A673 (cell line): ENCODE measurements at regions not wholly inside any gene's neighbourhood (a gene's known extent, or its start where the extent isn't known, plus 50 kb on each side); places are given as distances from the start of the nearest gene placed in this dataset.

Experiments
- CTCF ChIP-seq: fragments of 300-800, 200-600 bp; sonication (generic); conservative IDR thresholded peaks from 2 replicates; pipeline ENCODE4 v1.5.1; 2017; ENCODE audit warnings: low read depth, mild to moderate bottlenecking, antibody characterized with exemption, low read length, moderate library complexity, mixed read lengths
- EZH2 ChIP-seq: fragments of 200-600 bp; sonication (generic); IDR thresholded peaks from 2 replicates; pipeline ENCODE4 v1.6.1; 2017; ENCODE audit warnings: borderline replicate concordance, low read depth, mild to moderate bottlenecking, mixed read lengths, antibody characterized with exemption, low read length; ENCODE audit not compliant: poor library complexity, severe bottlenecking

GRCh38 chr9:105089874-105090273 is 154.6 kb upstream of the SLC44A1 start:
- TF ChIP-seq CTCF (no peak), EZH2 (no peak)
